Panc1 (cell line): ENCODE measurements at regions not wholly inside any gene's neighbourhood (a gene's known extent, or its start where the extent isn't known, plus 50 kb on each side); places are given as distances from the start of the nearest gene placed in this dataset.

ENCODE experiments used
- ATAC-seq: fragments of 200-7000 bp; cut with Tn5 transposase; 2 replicates; pipeline ENCODE4 v1.9.1; 2020; ENCODE audit warnings: mild to moderate bottlenecking, moderate library complexity
- BruUV-seq: library from RNA; stranded (reverse); fragments of 400-500 nt; replicated peaks from 2 replicates; lab custom pipeline; 2021; lab: Mats Ljungman, UMichigan
- CTCF ChIA-PET: fragments of 300-600 bp; sonication (Branson Sonifier 250); formaldehyde crosslinking; loops from one replicate; lab custom pipeline; 2022; ENCODE audit warnings: antibody characterized with exemption; lab: Charles Lee
- POLR2A ChIA-PET: fragments of 300-600 bp; sonication (Branson Sonifier 250); formaldehyde crosslinking; loops from one replicate; lab custom pipeline; 2022; ENCODE audit warnings: antibody characterized with exemption; lab: Charles Lee
- DNase-seq: peaks from one replicate; pipeline ENCODE4 v3.0.0-alpha.2; 2010; ENCODE audit warnings: low read depth, low spot score
- H3K27ac ChIP-seq: 2 replicates; pipeline ENCODE4 v1.5.1; 2011; ENCODE audit warnings: mild to moderate bottlenecking, low read length, inconsistent platforms
- H3K27me3 ChIP-seq: fragments of 200-500 bp; sonication (Bioruptor generic); 2 replicates; pipeline ENCODE4 v1.6.0; 2014; ENCODE audit warnings: low read length, inconsistent platforms; ENCODE audit not compliant: control insufficient read depth, insufficient read depth
- H3K36me3 ChIP-seq: fragments of 200-500 bp; sonication (Bioruptor generic); 2 replicates; pipeline ENCODE4 v1.5.1; 2014; ENCODE audit warnings: inconsistent platforms, mild to moderate bottlenecking, low read length, moderate library complexity; ENCODE audit not compliant: control insufficient read depth, insufficient read depth
- H3K4me1 ChIP-seq: 2 replicates; pipeline ENCODE4 v1.5.1; 2011; ENCODE audit warnings: inconsistent platforms, mild to moderate bottlenecking, low read length, moderate library complexity; ENCODE audit not compliant: control insufficient read depth, insufficient read depth
- H3K4me3 ChIP-seq, 2 experiments: 2 replicates each; pipeline ENCODE4 v1.5.1; 2011 to 2012; ENCODE audit warnings: low read depth in 2 of 2, low read length in 2 of 2, mild to moderate bottlenecking in 2 of 2, inconsistent platforms in 1 of 2, moderate library complexity in 1 of 2
- H3K9me3 ChIP-seq: fragments of 200-500 bp; sonication (Bioruptor generic); 2 replicates; pipeline ENCODE4 v1.5.1; 2014; ENCODE audit warnings: low read depth, mild to moderate bottlenecking, inconsistent platforms, low read length, moderate library complexity; ENCODE audit not compliant: control insufficient read depth, insufficient read depth
- POLR2AphosphoS5 ChIP-seq: IDR thresholded peaks from 2 replicates; pipeline ENCODE4 v1.6.1; 2012; ENCODE audit warnings: mild to moderate bottlenecking, low read depth, low read length, moderate library complexity
- SIN3A ChIP-seq: IDR thresholded peaks from 2 replicates; pipeline ENCODE4 v1.6.1; 2012; ENCODE audit warnings: low read depth, mild to moderate bottlenecking, low read length, moderate library complexity, borderline replicate concordance; ENCODE audit not compliant: insufficient read depth
- TCF7L2 ChIP-seq: IDR thresholded peaks from 2 replicates; pipeline ENCODE4 v1.6.1; 2011; ENCODE audit warnings: mild to moderate bottlenecking, low read depth, low read length, inconsistent platforms
- in situ Hi-C: cut with HindIII; loops from 2 replicates; pipeline ENCODE4 v1.10.0; 2016; ENCODE audit warnings: low sequenced_read_pairs, low pct_unique_long_range_greater_than_20kb
- intact Hi-C: fragments of 100-400 bp; cut with micrococcal nuclease; formaldehyde crosslinking; loops from one replicate; pipeline ENCODE4 v1.10.0; 2022; ENCODE audit not compliant: unreplicated experiment
- TF ChIP-seq, protein P1 (sequence below): fragments of 450-650 bp; IDR thresholded peaks from 2 replicates; pipeline ENCODE4 v1.5.1; 2017; ENCODE audit warnings: mild to moderate bottlenecking
- TF ChIP-seq, protein P2 (sequence below), 2 experiments: IDR thresholded peaks; 2 replicates each; pipeline ENCODE4 v1.6.1; 2011 to 2012; ENCODE audit warnings: low read depth in 2 of 2, control low read depth in 1 of 2, low read length in 1 of 2, mild to moderate bottlenecking in 1 of 2, moderate library complexity in 1 of 2; ENCODE audit not compliant: insufficient read depth in 1 of 2

- ChIA-PET POLR2A (no interaction called here), CTCF (interaction anchor here (0.7 kb wide), 1 partner anchor 829 kb away, joined by 16 read pairs; no protein-coding TSS in a partner anchor)
- Histone ChIP-seq H3K27me3 (peaks cover 13% of the 10 kb centered on the region), H3K36me3 (no peaks in the 10 kb centered on the region), H3K9me3 (no peaks in the 10 kb centered on the region), H3K4me3 (peak overlapping the region in 1 of 2 experiments; percentile 13; a peak in 1 of 4 replicates), H3K27ac (no peak overlapping the region), H3K4me1 (no peaks in the 10 kb centered on the region)
- DNase-seq = no peak
- peak; percentile 71 for ATAC-seq
- no peak for TF ChIP-seq SIN3A
- TF ChIP-seq, protein P1, sequence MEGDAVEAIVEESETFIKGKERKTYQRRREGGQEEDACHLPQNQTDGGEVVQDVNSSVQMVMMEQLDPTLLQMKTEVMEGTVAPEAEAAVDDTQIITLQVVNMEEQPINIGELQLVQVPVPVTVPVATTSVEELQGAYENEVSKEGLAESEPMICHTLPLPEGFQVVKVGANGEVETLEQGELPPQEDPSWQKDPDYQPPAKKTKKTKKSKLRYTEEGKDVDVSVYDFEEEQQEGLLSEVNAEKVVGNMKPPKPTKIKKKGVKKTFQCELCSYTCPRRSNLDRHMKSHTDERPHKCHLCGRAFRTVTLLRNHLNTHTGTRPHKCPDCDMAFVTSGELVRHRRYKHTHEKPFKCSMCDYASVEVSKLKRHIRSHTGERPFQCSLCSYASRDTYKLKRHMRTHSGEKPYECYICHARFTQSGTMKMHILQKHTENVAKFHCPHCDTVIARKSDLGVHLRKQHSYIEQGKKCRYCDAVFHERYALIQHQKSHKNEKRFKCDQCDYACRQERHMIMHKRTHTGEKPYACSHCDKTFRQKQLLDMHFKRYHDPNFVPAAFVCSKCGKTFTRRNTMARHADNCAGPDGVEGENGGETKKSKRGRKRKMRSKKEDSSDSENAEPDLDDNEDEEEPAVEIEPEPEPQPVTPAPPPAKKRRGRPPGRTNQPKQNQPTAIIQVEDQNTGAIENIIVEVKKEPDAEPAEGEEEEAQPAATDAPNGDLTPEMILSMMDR = no peak
- TF ChIP-seq TCF7L2 = no peak
- TF ChIP-seq POLR2AphosphoS5 = no peak
- TF ChIP-seq, protein P2, sequence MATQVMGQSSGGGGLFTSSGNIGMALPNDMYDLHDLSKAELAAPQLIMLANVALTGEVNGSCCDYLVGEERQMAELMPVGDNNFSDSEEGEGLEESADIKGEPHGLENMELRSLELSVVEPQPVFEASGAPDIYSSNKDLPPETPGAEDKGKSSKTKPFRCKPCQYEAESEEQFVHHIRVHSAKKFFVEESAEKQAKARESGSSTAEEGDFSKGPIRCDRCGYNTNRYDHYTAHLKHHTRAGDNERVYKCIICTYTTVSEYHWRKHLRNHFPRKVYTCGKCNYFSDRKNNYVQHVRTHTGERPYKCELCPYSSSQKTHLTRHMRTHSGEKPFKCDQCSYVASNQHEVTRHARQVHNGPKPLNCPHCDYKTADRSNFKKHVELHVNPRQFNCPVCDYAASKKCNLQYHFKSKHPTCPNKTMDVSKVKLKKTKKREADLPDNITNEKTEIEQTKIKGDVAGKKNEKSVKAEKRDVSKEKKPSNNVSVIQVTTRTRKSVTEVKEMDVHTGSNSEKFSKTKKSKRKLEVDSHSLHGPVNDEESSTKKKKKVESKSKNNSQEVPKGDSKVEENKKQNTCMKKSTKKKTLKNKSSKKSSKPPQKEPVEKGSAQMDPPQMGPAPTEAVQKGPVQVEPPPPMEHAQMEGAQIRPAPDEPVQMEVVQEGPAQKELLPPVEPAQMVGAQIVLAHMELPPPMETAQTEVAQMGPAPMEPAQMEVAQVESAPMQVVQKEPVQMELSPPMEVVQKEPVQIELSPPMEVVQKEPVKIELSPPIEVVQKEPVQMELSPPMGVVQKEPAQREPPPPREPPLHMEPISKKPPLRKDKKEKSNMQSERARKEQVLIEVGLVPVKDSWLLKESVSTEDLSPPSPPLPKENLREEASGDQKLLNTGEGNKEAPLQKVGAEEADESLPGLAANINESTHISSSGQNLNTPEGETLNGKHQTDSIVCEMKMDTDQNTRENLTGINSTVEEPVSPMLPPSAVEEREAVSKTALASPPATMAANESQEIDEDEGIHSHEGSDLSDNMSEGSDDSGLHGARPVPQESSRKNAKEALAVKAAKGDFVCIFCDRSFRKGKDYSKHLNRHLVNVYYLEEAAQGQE (IDR thresholded peaks at IDR 0.05; ENCODE audit: insufficient read depth in 1 of 2, low read depth in 2 of 2, low read length in 1 of 2) = no peak
- in situ Hi-C loops = no loop called here
- intact Hi-C loops = no loop called here
- no TSS peak for BruUV-seq
Measured at GRCh38 chr1:58249737-58250586, 296.6 kb downstream of the OMA1 start.

GRCh38 chr1:58249388-58249736 is 297.2 kb downstream of the OMA1 start:
- no peak for TF ChIP-seq SIN3A
- TF ChIP-seq TCF7L2 = no peak
- TF ChIP-seq, protein P2 (IDR thresholded peaks at IDR 0.05; ENCODE audit: insufficient read depth in 1 of 2, low read depth in 2 of 2, low read length in 1 of 2) = no peak
- TF ChIP-seq, protein P1 = no peak
- TF ChIP-seq POLR2AphosphoS5 = no peak
- ChIA-PET CTCF (interaction anchor here (0.7 kb wide), 1 partner anchor 829 kb away, joined by 16 read pairs; no protein-coding TSS in a partner anchor), POLR2A (no interaction called here)
- in situ Hi-C loops (no loop called here), intact Hi-C loops (no loop called here)
- no peaks in the 10 kb centered on the region for H3K36me3 ChIP-seq
- no TSS peak for BruUV-seq
- H3K27me3 ChIP-seq = peaks cover 13% of the 10 kb centered on the region
- no peak overlapping the region for H3K27ac ChIP-seq
- no peak for DNase-seq
- no peak for ATAC-seq
- no peaks in the 10 kb centered on the region for H3K4me1 ChIP-seq
- no peaks in the 10 kb centered on the region for H3K9me3 ChIP-seq
- peak overlapping the region in 1 of 2 experiments; percentile 13; a peak in 1 of 4 replicates for H3K4me3 ChIP-seq
